GM12892 (cell line): ENCODE measurements at regions not wholly inside any gene's neighbourhood (a gene's known extent, or its start where the extent isn't known, plus 50 kb on each side); places are given as distances from the start of the nearest gene placed in this dataset.

Source experiments
- DNase-seq: peaks from one replicate; pipeline ENCODE4 v3.0.0; 2011; ENCODE audit not compliant: insufficient read length
- FAIRE-seq: peaks from 2 replicates; lab custom pipeline; 2011; peaks lifted over from hg19 to GRCh38; lab: Jason Lieb, UNC
- POLR2A ChIP-seq: IDR thresholded peaks from 2 replicates; pipeline ENCODE4 v1.6.1; 2011; ENCODE audit warnings: low read depth, low read length, control low read depth
- POLR2AphosphoS5 ChIP-seq: IDR thresholded peaks from 2 replicates; pipeline ENCODE4 v1.6.1; 2011; ENCODE audit warnings: low read depth, low read length, control low read depth
- TAF1 ChIP-seq: IDR thresholded peaks from 2 replicates; pipeline ENCODE4 v1.6.1; 2011; ENCODE audit warnings: low read depth, mild to moderate bottlenecking, control low read depth, low read length, borderline replicate concordance

- DNase-seq (no peak), FAIRE-seq (no peak)
- TF ChIP-seq POLR2AphosphoS5 (no peak), POLR2A (no peak), TAF1 (no peak)
These were observed 147.1 kb upstream of the NCAM1 start for GRCh38 chr11:112814168-112814567.

- no peak for DNase-seq
These were observed 143.8 kb upstream of the NCAM1 start for GRCh38 chr11:112817376-112817775.

GRCh38 chr11:112822478-112823274, 138.5 kb upstream of the NCAM1 start:
- no peak for TF ChIP-seq POLR2AphosphoS5
- no peak for TF ChIP-seq TAF1
- TF ChIP-seq POLR2A = no peak
- DNase-seq (no peak), FAIRE-seq (no peak)

More at GRCh38 chr11:112817376-112817775, 143.8 kb upstream of the NCAM1 start:
- FAIRE-seq = no peak
- TF ChIP-seq POLR2AphosphoS5 (no peak), POLR2A (no peak), TAF1 (no peak)

GRCh38 chr11:112826026-112826425, 135.2 kb upstream of the NCAM1 start:
- DNase-seq (no peak), FAIRE-seq (no peak)
- no peak for TF ChIP-seq POLR2A
- TF ChIP-seq TAF1 = no peak
- TF ChIP-seq POLR2AphosphoS5 = no peak

- no peak for FAIRE-seq
- no peak for TF ChIP-seq POLR2A
- no peak for TF ChIP-seq TAF1
- TF ChIP-seq POLR2AphosphoS5 = no peak
These were observed 134.4 kb upstream of the NCAM1 start for GRCh38 chr11:112826788-112827187.

GRCh38 chr11:112828421-112828820, 132.8 kb upstream of the NCAM1 start:
- no peak for FAIRE-seq
- DNase-seq = no peak
- TF ChIP-seq POLR2AphosphoS5 (no peak), TAF1 (no peak), POLR2A (no peak)

More at GRCh38 chr11:112826788-112827187, 134.4 kb upstream of the NCAM1 start:
- no peak for DNase-seq

- DNase-seq (no peak), FAIRE-seq (no peak)
- no peak for TF ChIP-seq POLR2AphosphoS5
- TF ChIP-seq POLR2A = no peak
- no peak for TF ChIP-seq TAF1
These were observed 131.1 kb upstream of the NCAM1 start for GRCh38 chr11:112829971-112830654.

- TF ChIP-seq TAF1 (no peak), POLR2AphosphoS5 (no peak), POLR2A (no peak)
- FAIRE-seq (no peak), DNase-seq (no peak)
These were observed 130.2 kb upstream of the NCAM1 start for GRCh38 chr11:112831041-112831440.

- no peak for TF ChIP-seq POLR2A
- no peak for TF ChIP-seq TAF1
- no peak for TF ChIP-seq POLR2AphosphoS5
- no peak for FAIRE-seq
- no peak for DNase-seq
These were observed 129.1 kb upstream of the NCAM1 start for GRCh38 chr11:112831969-112832766.

GRCh38 chr11:112834277-112834755, 126.9 kb upstream of the NCAM1 start:
- no peak for TF ChIP-seq POLR2AphosphoS5
- TF ChIP-seq TAF1 = no peak
- no peak for TF ChIP-seq POLR2A
- no peak for FAIRE-seq
- no peak for DNase-seq
